ENCODE measurements at regions not wholly inside any gene's neighbourhood (a gene's known extent, or its start where the extent isn't known, plus 50 kb on each side); places are given as distances from the start of the nearest gene placed in this dataset.

- H3K4me1 Mint-ChIP-seq: no peaks in the 10 kb centered on the region
- no peak overlapping the region for H3K14ac ChIP-seq (ENCODE audit: insufficient read depth, low read length)
Observed at GRCh38 chr12:16807731-16808130, 201.8 kb upstream of the LMO3 start.

More at GRCh38 chr12:16807731-16808130, 201.8 kb upstream of the LMO3 start:
- Histone ChIP-seq H3K4ac (ENCODE audit: low read depth, low read length) (no peak overlapping the region), H3K18ac (ENCODE audit: insufficient read length, low read depth, low read length) (no peak overlapping the region), H2BK12ac (ENCODE audit: insufficient read length, low read depth, low read length) (no peak overlapping the region), H3K27me3 (ENCODE audit: insufficient read depth, low read length) (no peaks in the 10 kb centered on the region), H3K79me2 (ENCODE audit: insufficient read depth, low read length) (no peaks in the 10 kb centered on the region), H3K23me2 (ENCODE audit: insufficient read length, low read depth, low read length, poor library complexity, severe bottlenecking) (no peaks in the 10 kb centered on the region), H4K91ac (ENCODE audit: insufficient read length, low read depth, low read length) (no peak overlapping the region), H2BK20ac (ENCODE audit: low read depth, low read length, poor library complexity, severe bottlenecking) (no peak overlapping the region), H4K20me1 (ENCODE audit: control insufficient read depth, insufficient read depth, insufficient read length) (no peaks in the 10 kb centered on the region), H3K79me1 (ENCODE audit: insufficient read depth, low read depth, low read length, poor library complexity, severe bottlenecking) (no peaks in the 10 kb centered on the region), H3K4me1 (ENCODE audit: insufficient read depth, low read length) (no peaks in the 10 kb centered on the region), H2BK5ac (ENCODE audit: insufficient read length, low read length) (no peak overlapping the region), H3T11ph (ENCODE audit: low read length) (no peak overlapping the region), H2BK120ac (ENCODE audit: low read depth, low read length, poor library complexity, severe bottlenecking) (no peak overlapping the region), H4K8ac (replicated peaks; ENCODE audit: insufficient read length, low read depth, low read length) (no peak overlapping the region), H3K9me3 (ENCODE audit: control insufficient read depth, low read depth, low read length) (no peaks in the 10 kb centered on the region), H3K23ac (ENCODE audit: insufficient read length, low read depth, low read length) (no peak overlapping the region), H3K27ac (ENCODE audit: insufficient read length, low read depth, low read length) (no peak overlapping the region), H3K4me2 (ENCODE audit: insufficient read depth, insufficient read length, low read length) (no peak overlapping the region), H4K5ac (ENCODE audit: insufficient read length, low read depth, low read length) (no peak overlapping the region), H3K56ac (ENCODE audit: insufficient read length, low read depth, low read length) (no peak overlapping the region), H2AFZ (ENCODE audit: low read length) (no peak overlapping the region), H3K9ac (ENCODE audit: extremely low read depth, insufficient read length, low read length) (no peak overlapping the region), H2AK5ac (ENCODE audit: insufficient read length, low read length) (no peak overlapping the region), H2BK15ac (ENCODE audit: low read depth, low read length) (no peak overlapping the region)
- Mint-ChIP-seq H3K27ac (no peak overlapping the region), H3K9me3 (no peaks in the 10 kb centered on the region), H3K27me3 (ENCODE audit: low read depth) (peaks cover 2% of the 10 kb centered on the region; the same call in 1 of the 2 replicates), H3K36me3 (ENCODE audit: insufficient read depth in 1 of 3, low read depth in 3 of 3) (no peaks in the 10 kb centered on the region), H3K4me3 (no peak overlapping the region)
- no peak for DNase-seq
- no CpG with 5 or more reads among the region's 4 CpGs for WGBS (ENCODE audit: extremely low coverage, insufficient read length, low lambda C conversion rate)
- TF ChIP-seq CTCF (conservative IDR thresholded peaks at IDR 0.05): no peak
